H1 (cell line): ENCODE measurements at regions not wholly inside any gene's neighbourhood (a gene's known extent, or its start where the extent isn't known, plus 50 kb on each side); places are given as distances from the start of the nearest gene placed in this dataset.

Experiments used
- CTCF ChIA-PET: fragments of 300-600 bp; sonication (Branson Sonifier 250); formaldehyde crosslinking; loops from one replicate; lab custom pipeline; 2021; ENCODE audit not compliant: partially characterized antibody; lab: Charles Lee
- POLR2A ChIA-PET: fragments of 300-600 bp; sonication (Branson Sonifier 250); formaldehyde crosslinking; loops from one replicate; lab custom pipeline; 2021; ENCODE audit warnings: inconsistent platforms; ENCODE audit not compliant: partially characterized antibody; lab: Charles Lee
- DNase-seq, 2 experiments: peaks; one replicate each; pipeline versions ENCODE4 v3.0.0 to v3.0.0-alpha.2; 2010 to 2022; ENCODE audit warnings: low spot score in 2 of 2, low read depth in 1 of 2, mixed read lengths in 1 of 2
- FAIRE-seq: peaks from 2 replicates; lab custom pipeline; 2011; peaks lifted over from hg19 to GRCh38; lab: Jason Lieb, UNC
- H2AFZ ChIP-seq: 2 replicates; pipeline ENCODE4 v1.8.1; 2012; ENCODE audit warnings: low read length, inconsistent platforms
- H2AK5ac ChIP-seq: 2 replicates; pipeline ENCODE4 v1.6.1; 2013; ENCODE audit warnings: low read depth, low read length
- H2BK120ac ChIP-seq: replicated peaks from 2 replicates; pipeline ENCODE3; 2013; ENCODE audit warnings: low read depth, low read length, inconsistent platforms
- H2BK12ac ChIP-seq: 2 replicates; pipeline ENCODE4 v1.6.1; 2013; ENCODE audit warnings: low read depth, low read length
- H2BK15ac ChIP-seq: 2 replicates; pipeline ENCODE4 v1.6.1; 2013; ENCODE audit warnings: low read length
- H2BK20ac ChIP-seq: 2 replicates; pipeline ENCODE4 v1.6.1; 2013; ENCODE audit warnings: low read length
- H2BK5ac ChIP-seq: 2 replicates; pipeline ENCODE4 v1.6.1; 2013; ENCODE audit warnings: low read depth, low read length
- H3K14ac ChIP-seq: 2 replicates; pipeline ENCODE4 v1.6.1; 2013; ENCODE audit warnings: inconsistent platforms; ENCODE audit not compliant: insufficient read length
- H3K18ac ChIP-seq: 2 replicates; pipeline ENCODE4 v1.6.1; 2013; ENCODE audit warnings: low read length; ENCODE audit errors: extremely low read depth
- H3K23ac ChIP-seq: 2 replicates; pipeline ENCODE4 v1.6.1; 2013; ENCODE audit warnings: inconsistent platforms; ENCODE audit not compliant: insufficient read length
- H3K23me2 ChIP-seq: 2 replicates; pipeline ENCODE4 v1.6.1; 2013; ENCODE audit warnings: low read depth, low read length
- H3K27ac ChIP-seq: 2 replicates; pipeline ENCODE4 v1.6.1; 2011; ENCODE audit warnings: low read depth, low read length, inconsistent platforms
- H3K27me3 ChIP-seq, 4 experiments: replicated peaks in 1 of 4; 1 replicate in 1 of 4; 2 replicates in 3 of 4; pipeline versions ENCODE4 v1.6.1 to v1.8.1; 2011 to 2013; ENCODE audit warnings: low read length in 3 of 4, mild to moderate bottlenecking in 3 of 4, inconsistent platforms in 2 of 4, mixed read lengths in 2 of 4, moderate library complexity in 1 of 4; ENCODE audit not compliant: control insufficient read depth in 3 of 4, insufficient read depth in 3 of 4; ENCODE audit errors: extremely low read depth in 1 of 4
- H3K36me3 ChIP-seq, 4 experiments: 2 replicates each; pipeline versions ENCODE4 v1.6.1 to v1.8.1; 2011 to 2013; ENCODE audit warnings: mild to moderate bottlenecking in 4 of 4, low read length in 3 of 4, moderate library complexity in 2 of 4, control low read depth in 1 of 4, inconsistent platforms in 1 of 4; ENCODE audit not compliant: insufficient read depth in 4 of 4, control insufficient read depth in 2 of 4
- H3K4ac ChIP-seq: replicated peaks from 2 replicates; pipeline ENCODE3; 2013; ENCODE audit warnings: low read length, low read depth, mixed read lengths, inconsistent platforms; ENCODE audit not compliant: insufficient read length
- H3K4me1 ChIP-seq, 4 experiments: replicated peaks in 1 of 4; 1 replicate in 1 of 4; 2 replicates in 3 of 4; pipeline versions ENCODE4 v1.6.1 to v1.8.1; 2011 to 2013; ENCODE audit warnings: low read length in 3 of 4, inconsistent platforms in 2 of 4, mixed read lengths in 1 of 4; ENCODE audit not compliant: insufficient read depth in 4 of 4, control insufficient read depth in 3 of 4
- H3K4me2 ChIP-seq, 2 experiments: 2 replicates each; pipeline versions ENCODE4 v1.6.1 to v1.8.1; 2011 to 2013; ENCODE audit warnings: low read depth in 2 of 2, low read length in 2 of 2, control low read depth in 1 of 2, inconsistent platforms in 1 of 2, mild to moderate bottlenecking in 1 of 2; ENCODE audit not compliant: insufficient read depth in 1 of 2
- H3K4me3 ChIP-seq, 4 experiments: fragments of 200-600, 300-600 bp in 1 of 4; sonication (generic), shearing (Covaris generic), sonication (Bioruptor Twin) in 1 of 4; 2 replicates each; pipeline versions ENCODE4 v1.5.1 to v1.8.1; 2011 to 2016; ENCODE audit warnings: low read length in 4 of 4, low read depth in 3 of 4, control low read depth in 2 of 4, inconsistent platforms in 2 of 4, mild to moderate bottlenecking in 2 of 4, mixed read lengths in 1 of 4, moderate library complexity in 1 of 4; ENCODE audit not compliant: insufficient read depth in 2 of 4; ENCODE audit errors: extremely low read depth in 1 of 4
- H3K56ac ChIP-seq: replicated peaks from 2 replicates; pipeline ENCODE3; 2013; ENCODE audit warnings: low read depth, mild to moderate bottlenecking, mixed read lengths, low read length, inconsistent platforms; ENCODE audit not compliant: insufficient read length
- H3K79me1 ChIP-seq: 2 replicates; pipeline ENCODE4 v1.6.1; 2013; ENCODE audit warnings: low read depth, low read length, control low read depth
- H3K79me2 ChIP-seq, 2 experiments: 2 replicates each; pipeline versions ENCODE4 v1.6.1 to v1.8.1; 2012 to 2013; ENCODE audit warnings: low read length in 2 of 2, mild to moderate bottlenecking in 2 of 2, inconsistent platforms in 1 of 2; ENCODE audit not compliant: insufficient read depth in 2 of 2, control insufficient read depth in 1 of 2
- H3K9ac ChIP-seq, 4 experiments: replicated peaks in 1 of 4; 1 replicate in 1 of 4; 2 replicates in 3 of 4; pipeline versions ENCODE4 v1.6.1 to v1.8.1; 2011 to 2013; ENCODE audit warnings: low read depth in 3 of 4, low read length in 3 of 4, control low read depth in 2 of 4, mild to moderate bottlenecking in 2 of 4, moderate library complexity in 2 of 4, inconsistent platforms in 1 of 4; ENCODE audit errors: extremely low read depth in 1 of 4
- H3K9me3 ChIP-seq, 2 experiments: 2 replicates each; pipeline versions ENCODE4 v1.6.1 to v1.8.1; 2012 to 2013; ENCODE audit warnings: mild to moderate bottlenecking in 2 of 2, moderate library complexity in 2 of 2, control low read depth in 1 of 2, inconsistent platforms in 1 of 2, low read depth in 1 of 2, low read length in 1 of 2, mixed read lengths in 1 of 2; ENCODE audit not compliant: insufficient read depth in 2 of 2
- H4K20me1 ChIP-seq, 2 experiments: replicated peaks in 1 of 2; 2 replicates each; pipeline versions ENCODE3 to v1.8.1; 2011 to 2013; ENCODE audit warnings: inconsistent platforms in 2 of 2, low read length in 2 of 2, mild to moderate bottlenecking in 1 of 2; ENCODE audit not compliant: insufficient read depth in 2 of 2, control insufficient read depth in 1 of 2
- H4K5ac ChIP-seq: 2 replicates; pipeline ENCODE4 v1.6.1; 2013; ENCODE audit warnings: low read length, low read depth, mixed read lengths, inconsistent platforms; ENCODE audit not compliant: insufficient read length
- H4K8ac ChIP-seq: 2 replicates; pipeline ENCODE4 v1.8.0; 2013; ENCODE audit warnings: mild to moderate bottlenecking, moderate library complexity, low read length, inconsistent platforms; ENCODE audit not compliant: insufficient read depth; ENCODE audit errors: extremely low read depth
- H4K91ac ChIP-seq: replicated peaks from 2 replicates; pipeline ENCODE3; 2013; ENCODE audit warnings: low read length, mixed read lengths, inconsistent platforms; ENCODE audit not compliant: insufficient read length
- BRCA1 ChIP-seq: IDR thresholded peaks from 2 replicates; pipeline ENCODE4 v1.6.1; 2012; ENCODE audit warnings: low read depth, low read length, improper control_type of control experiment
- CEBPB ChIP-seq: IDR thresholded peaks from 2 replicates; pipeline ENCODE4 v1.6.1; 2012; ENCODE audit warnings: low read depth, low read length
- GTF2F1 ChIP-seq: IDR thresholded peaks from 2 replicates; pipeline ENCODE4 v1.6.1; 2012; ENCODE audit warnings: low read depth, low read length, improper control_type of control experiment, borderline replicate concordance
- HDAC6 ChIP-seq: IDR thresholded peaks from one replicate; pipeline ENCODE4 v1.7.1; 2012; ENCODE audit warnings: low read depth, mild to moderate bottlenecking, inconsistent platforms, low read length, moderate library complexity
- JUND ChIP-seq: IDR thresholded peaks from 2 replicates; pipeline ENCODE4 v1.6.1; 2011; ENCODE audit warnings: mild to moderate bottlenecking, improper control_type of control experiment, low read length
- KDM4A ChIP-seq: IDR thresholded peaks from one replicate; pipeline ENCODE4 v1.7.1; 2012; ENCODE audit warnings: low read depth, mild to moderate bottlenecking, moderate library complexity, low read length, inconsistent platforms; ENCODE audit not compliant: severe bottlenecking
- MAFK ChIP-seq: IDR thresholded peaks from 2 replicates; pipeline ENCODE4 v1.6.1; 2012; ENCODE audit warnings: low read depth, mild to moderate bottlenecking, improper control_type of control experiment, low read length
- POU5F1 ChIP-seq: IDR thresholded peaks from 2 replicates; pipeline ENCODE4 v1.6.1; 2011; ENCODE audit warnings: low read depth, mild to moderate bottlenecking, low read length, moderate library complexity
- RFX5 ChIP-seq: IDR thresholded peaks from 2 replicates; pipeline ENCODE4 v1.6.1; 2011; ENCODE audit warnings: low read depth, low read length, improper control_type of control experiment, borderline replicate concordance
- SP4 ChIP-seq: IDR thresholded peaks from 2 replicates; pipeline ENCODE4 v1.6.1; 2012; ENCODE audit warnings: low read length, inconsistent platforms
- SRF ChIP-seq: IDR thresholded peaks from 2 replicates; pipeline ENCODE4 v1.6.1; 2011; ENCODE audit warnings: mild to moderate bottlenecking, low read depth, low read length, moderate library complexity
- SUZ12 ChIP-seq: fragments of 200-600 bp; sonication (generic); IDR thresholded peaks from 2 replicates; pipeline ENCODE4 v1.6.1; 2012; ENCODE audit warnings: mild to moderate bottlenecking, inconsistent platforms, low read length, moderate library complexity, mixed read lengths
- TAF1 ChIP-seq: IDR thresholded peaks from 2 replicates; pipeline ENCODE4 v1.6.1; 2011; ENCODE audit warnings: mild to moderate bottlenecking, low read depth, low read length
- TAF7 ChIP-seq: optimal IDR thresholded peaks from 2 replicates; pipeline ENCODE3; 2011; ENCODE audit warnings: low read depth, mild to moderate bottlenecking, inconsistent platforms, low read length, moderate library complexity, borderline replicate concordance
- WGBS, 2 experiments: shearing (Covaris generic) in 1 of 2; methylation state at CpG; one replicate each; pipeline versions ENCODE4 v1.1.6 to v1.1.7; 2013 to 2015; ENCODE audit warnings: low lambda C conversion rate in 2 of 2, mixed read lengths in 2 of 2, inconsistent platforms in 1 of 2, low coverage in 1 of 2, missing lambda C conversion rate in 1 of 2; ENCODE audit not compliant: insufficient replicate concordance in 2 of 2, insufficient coverage in 1 of 2, insufficient read length in 1 of 2; ENCODE audit errors: extremely low coverage in 1 of 2, missing lambda C conversion rate in 1 of 2; 5-methylcytosine and 5-hydroxymethylcytosine counted together

DNA sequence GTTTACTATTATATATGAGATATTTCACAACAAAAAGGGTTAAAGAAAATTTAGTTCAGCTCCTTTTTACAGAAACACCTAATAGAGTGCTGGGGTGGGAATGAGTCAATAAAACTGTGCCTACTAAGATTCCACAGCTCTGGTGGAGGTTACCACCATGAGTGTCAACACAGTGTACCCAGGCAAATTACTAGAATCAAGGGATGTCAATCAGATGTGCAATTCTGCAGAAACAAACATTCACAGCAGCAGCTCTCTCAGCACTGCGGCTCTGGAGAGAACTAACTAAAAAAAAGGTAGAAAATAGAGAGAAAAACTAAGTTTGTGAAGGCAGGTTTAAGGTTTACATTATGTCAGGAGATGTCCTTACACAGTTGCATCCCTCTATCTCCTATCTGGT lies 1313.0 kb downstream of the MAT2B start:
- H3K23ac ChIP-seq, result no peak overlapping the region
- no peak overlapping the region for H3K9ac ChIP-seq
- no peaks in the 10 kb centered on the region for H3K79me2 ChIP-seq
- no peak overlapping the region for H2BK5ac ChIP-seq
- DNase-seq (no peak), FAIRE-seq (no peak)
- 96% methylated on average over 1 of the region's 1 CpG; no CpG with 5 or more reads in 1 of the 2 experiments for WGBS, 2 experiments
- H2BK120ac ChIP-seq, result no peak overlapping the region
- no peak overlapping the region for H2BK12ac ChIP-seq
- no peak overlapping the region for H3K4me3 ChIP-seq
- no peaks in the 10 kb centered on the region for H3K79me1 ChIP-seq
- H3K4me2 ChIP-seq, result no peak overlapping the region
- no peaks in the 10 kb centered on the region for H3K9me3 ChIP-seq
- H3K36me3 ChIP-seq, result no peaks in the 10 kb centered on the region
- no peak overlapping the region for H4K91ac ChIP-seq
- H3K56ac ChIP-seq, result no peak overlapping the region
- POLR2A ChIA-PET, result no interaction called here
- no peak overlapping the region for H4K5ac ChIP-seq
- no peak overlapping the region for H2BK15ac ChIP-seq
- no peaks in the 10 kb centered on the region for H3K27me3 ChIP-seq
- no peak overlapping the region for H3K18ac ChIP-seq
- no peak overlapping the region for H3K27ac ChIP-seq
- no peaks in the 10 kb centered on the region for H4K20me1 ChIP-seq
- no peak overlapping the region for H2BK20ac ChIP-seq
- H4K8ac ChIP-seq, result no peak overlapping the region
- no peaks in the 10 kb centered on the region for H3K4me1 ChIP-seq
- TF ChIP-seq MAFK (no peak), GTF2F1 (no peak), POU5F1 (no peak), KDM4A (no peak), HDAC6 (no peak), SUZ12 (no peak), SRF (no peak), JUND (no peak), TAF7 (no peak), BRCA1 (no peak), SP4 (no peak), RFX5 (no peak), TAF1 (no peak), CEBPB (no peak)
- TF ChIP-seq, all 59 proteins: peak for 0
- CTCF ChIA-PET, result no interaction called here
- Histone ChIP-seq H2AFZ (no peak overlapping the region), H2AK5ac (no peak overlapping the region), H3K23me2 (no peaks in the 10 kb centered on the region), H3K4ac (no peak overlapping the region), H3K14ac (no peak overlapping the region)
